Kidney capillary endothelial cell (primary cell): ENCODE measurements at regions not wholly inside any gene's neighbourhood (a gene's known extent, or its start where the extent isn't known, plus 50 kb on each side); places are given as distances from the start of the nearest gene placed in this dataset.
"Not testable (repeated sequence)": the region's sequence is repeated elsewhere in the genome, so short reads cannot be mapped to it uniquely, and the experiment has no call there.

Experiments used
- DNase-seq: peaks from one replicate; pipeline ENCODE4 v3.0.0-alpha.2; 2018; ENCODE audit warnings: low spot score

- DNase-seq, result no peak
Observed at GRCh38 chr18:34480162-34480700, 229.9 kb upstream of the DTNA start.

- DNase-seq, result no peak
Observed at GRCh38 chr18:34482204-34482603, 227.9 kb upstream of the DTNA start.

GRCh38 chr18:34483198-34483597 is 226.9 kb upstream of the DTNA start:
- no peak for DNase-seq

GRCh38 chr18:34491719-34492118 is 218.4 kb upstream of the DTNA start:
- no peak for DNase-seq

DNA sequence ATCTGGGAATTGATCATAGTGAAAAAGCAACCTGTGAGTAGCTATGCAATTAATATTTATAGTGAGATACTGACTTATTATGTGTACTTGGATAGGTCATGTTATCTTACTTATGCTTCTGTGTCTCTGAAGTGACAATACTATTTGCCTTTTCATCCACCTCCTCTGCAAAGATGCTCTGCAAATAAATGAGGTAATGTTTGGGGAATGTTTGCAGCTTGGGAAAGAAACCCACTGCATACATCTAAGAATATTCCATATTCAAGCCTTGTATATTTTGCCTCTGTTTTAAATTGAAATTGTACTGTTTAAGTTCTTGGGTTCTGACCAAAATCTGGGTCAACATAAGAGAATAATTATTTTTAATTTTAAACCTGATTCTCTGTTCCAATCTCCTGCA is 217.4 kb upstream of the DTNA start:
- no peak for DNase-seq

GRCh38 chr18:34493099-34493544 is 217.0 kb upstream of the DTNA start:
- peak; percentile 85 for DNase-seq

- DNase-seq, result peak; percentile 40
Observed at GRCh38 chr18:34493566-34494358, 216.3 kb upstream of the DTNA start.

DNA sequence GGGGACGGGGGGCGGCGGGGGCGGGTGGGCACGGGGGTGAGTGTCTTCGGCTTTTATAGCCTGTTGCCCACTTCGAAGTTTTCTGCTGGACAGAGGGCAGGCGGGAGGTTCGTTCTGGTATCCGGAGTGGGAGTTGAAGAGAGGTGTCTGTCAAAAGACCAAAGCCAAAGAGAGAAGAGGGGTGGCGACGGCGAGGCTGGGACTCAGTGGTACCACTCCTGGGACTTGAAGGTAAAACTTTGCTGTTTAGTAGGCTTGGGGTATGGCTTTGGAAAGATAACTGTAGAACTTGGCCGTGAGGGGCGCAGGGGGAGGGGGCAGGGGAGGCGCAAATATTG is 215.8 kb upstream of the DTNA start:
- DNase-seq, result no peak

GRCh38 chr18:34495506-34495905 is 214.6 kb upstream of the DTNA start:
- DNase-seq, result no peak

- no peak for DNase-seq
Observed at GRCh38 chr18:34501553-34501952, 208.5 kb upstream of the DTNA start.

DNA sequence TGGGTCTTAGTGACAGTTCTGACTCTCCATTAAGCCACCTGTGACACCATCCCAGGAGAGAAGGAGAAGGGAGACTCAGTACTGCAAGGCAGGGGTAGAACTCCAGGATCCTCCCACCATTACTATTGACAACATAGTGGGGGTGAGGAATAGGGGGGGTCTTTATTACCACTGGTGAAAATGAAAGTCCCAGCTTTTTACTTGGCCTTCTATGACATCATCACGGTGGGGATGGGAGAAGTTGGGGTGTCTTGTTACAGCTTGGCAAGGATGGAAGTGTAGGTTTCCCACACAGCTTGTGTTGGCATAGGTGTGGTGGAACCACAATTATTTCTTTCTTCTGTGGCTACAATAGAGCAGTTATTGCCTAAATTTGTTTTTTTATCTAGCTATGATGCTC is 203.9 kb upstream of the DTNA start:
- DNase-seq, result no peak

DNA sequence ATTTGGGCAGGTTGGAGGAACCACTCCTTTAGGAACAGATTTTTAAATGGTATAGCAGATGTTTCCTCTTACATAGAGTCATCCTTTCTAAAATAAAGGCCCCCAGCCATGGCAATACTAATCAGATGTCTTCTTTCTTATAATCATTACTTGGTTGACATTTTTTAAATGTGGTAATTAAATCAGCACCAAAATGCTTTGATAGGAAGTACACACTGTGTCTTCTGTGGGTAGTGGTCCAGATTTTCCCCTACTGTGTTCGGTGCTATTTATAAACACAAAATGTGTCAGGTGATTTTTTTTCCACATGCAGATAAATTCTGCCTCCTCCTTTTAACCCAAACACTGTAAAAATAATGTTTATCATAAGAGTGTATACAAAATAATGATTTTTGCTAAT is 200.9 kb upstream of the DTNA start:
- DNase-seq, result no peak

- no peak for DNase-seq
Observed at GRCh38 chr18:34509879-34510586, 200.1 kb upstream of the DTNA start.

DNA sequence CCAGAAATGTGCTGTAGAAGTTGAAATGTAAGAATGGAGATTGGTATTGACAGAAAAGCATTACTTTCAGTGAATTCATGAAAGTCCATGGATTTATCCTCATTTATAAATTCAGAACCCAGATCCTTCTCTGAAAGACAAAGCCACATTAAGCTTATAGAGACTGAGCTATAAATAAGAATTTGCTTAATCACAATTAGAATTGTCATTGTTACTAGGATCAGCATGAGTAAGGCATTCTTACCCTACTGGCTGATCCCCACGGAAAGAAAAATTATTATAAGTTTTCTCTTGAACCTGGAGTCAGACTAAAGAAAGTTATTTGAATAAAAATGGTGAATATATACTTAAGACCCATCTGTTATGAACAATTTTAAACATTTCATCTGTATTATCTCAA is 199.2 kb upstream of the DTNA start:
- no peak for DNase-seq

GRCh38 chr18:34511435-34511834 is 198.7 kb upstream of the DTNA start:
- DNase-seq, result no peak

DNA sequence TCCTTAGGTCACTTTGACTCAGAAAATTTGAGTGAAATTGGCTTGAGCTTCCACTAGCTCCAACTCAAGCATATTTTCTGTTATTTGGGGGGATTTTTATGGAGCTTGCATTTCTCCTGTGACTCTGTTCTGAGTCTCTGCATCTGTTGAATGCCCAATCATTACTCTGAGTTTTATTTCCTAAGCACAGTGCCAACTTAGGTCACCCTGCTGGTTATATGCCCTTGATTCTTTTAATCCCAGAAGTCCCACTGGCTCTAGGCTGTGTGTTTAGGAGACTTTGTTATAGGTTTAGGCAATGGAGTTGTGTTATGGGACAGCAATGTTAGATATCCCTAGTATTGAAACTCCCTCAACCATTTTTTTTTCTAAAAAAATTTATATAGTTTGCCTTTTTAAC is 198.2 kb upstream of the DTNA start:
- DNase-seq, result no peak

DNA sequence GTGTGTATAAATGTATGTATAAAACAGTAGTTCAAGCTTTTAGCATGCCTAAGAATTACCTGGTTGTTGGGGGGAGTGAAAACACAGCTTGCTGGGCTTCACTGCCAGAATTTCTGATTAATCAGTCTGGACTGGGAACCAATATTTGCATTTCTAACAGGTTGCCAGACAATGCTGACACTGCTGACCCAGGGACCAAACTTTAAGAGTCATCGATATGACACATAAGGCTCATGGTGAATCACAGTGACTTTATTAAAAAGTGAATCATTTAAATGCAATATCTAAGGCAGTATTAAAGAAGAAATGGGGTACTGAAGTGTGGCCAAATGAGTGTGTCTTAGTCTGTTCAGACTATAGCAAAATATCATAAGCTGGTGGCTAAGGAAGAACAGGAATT is 195.9 kb upstream of the DTNA start:
- no peak for DNase-seq

- no peak for DNase-seq
Observed at GRCh38 chr18:34514957-34515356, 195.1 kb upstream of the DTNA start.

GRCh38 chr18:34516355-34516754 is 193.7 kb upstream of the DTNA start:
- not testable (repeated sequence) for DNase-seq

DNA sequence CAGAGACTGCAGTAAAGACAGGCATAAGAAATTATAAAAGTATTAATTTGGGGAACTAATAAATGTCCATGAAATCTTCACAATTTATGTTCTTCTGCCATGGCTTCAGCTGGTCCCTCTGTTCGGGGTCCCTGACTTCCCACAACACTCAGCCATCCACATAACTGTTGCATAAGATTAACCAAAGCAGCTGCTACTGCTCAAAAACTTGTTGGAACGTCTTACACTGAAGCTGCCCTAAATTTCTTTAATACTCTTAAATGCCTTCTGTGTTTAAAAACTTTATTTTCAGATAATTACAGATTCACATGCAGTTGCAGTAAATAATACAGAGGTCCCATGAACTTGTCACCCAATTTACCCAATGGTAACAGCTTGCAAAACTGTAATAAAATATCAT is 193.1 kb upstream of the DTNA start:
- not testable (repeated sequence) for DNase-seq

DNA sequence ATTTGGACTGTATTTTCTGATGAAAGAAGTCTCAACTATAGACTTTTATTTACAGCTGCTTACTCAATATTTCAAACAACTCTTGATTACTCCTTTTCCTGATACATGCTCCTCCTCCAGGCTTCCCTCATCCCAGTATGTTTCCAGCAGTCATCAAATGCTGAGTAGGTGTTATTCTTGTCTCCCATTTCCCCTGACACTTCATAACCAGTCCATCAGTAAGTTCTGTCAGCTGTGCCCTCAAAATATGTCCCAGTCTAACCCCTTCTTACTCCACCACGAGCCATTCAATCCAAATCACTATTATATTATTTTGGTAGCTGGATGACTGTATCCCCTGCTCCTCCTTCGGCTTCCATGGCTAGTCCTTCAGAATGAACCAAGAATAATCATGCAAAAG is 189.1 kb upstream of the DTNA start:
- DNase-seq, result no peak

DNA sequence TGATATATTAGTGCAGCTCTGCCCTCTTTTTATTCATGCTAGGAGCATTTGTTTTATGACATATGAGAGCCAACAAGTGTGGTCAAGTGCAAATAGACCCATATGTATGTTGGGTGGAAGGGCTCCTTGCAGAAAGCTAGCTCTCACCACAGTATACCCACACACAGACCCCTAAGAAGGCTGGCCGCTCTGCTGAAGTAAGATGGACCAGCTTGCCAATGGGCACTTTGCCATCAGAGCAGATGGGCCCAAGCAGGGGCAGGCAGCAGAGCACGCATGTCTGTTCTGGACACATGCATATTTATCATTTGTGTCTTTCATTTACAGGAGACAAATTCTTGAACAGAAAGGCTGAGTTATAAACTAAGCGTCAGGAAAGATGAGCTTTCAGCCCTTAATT is 187.5 kb upstream of the DTNA start:
- DNase-seq, result no peak

DNA sequence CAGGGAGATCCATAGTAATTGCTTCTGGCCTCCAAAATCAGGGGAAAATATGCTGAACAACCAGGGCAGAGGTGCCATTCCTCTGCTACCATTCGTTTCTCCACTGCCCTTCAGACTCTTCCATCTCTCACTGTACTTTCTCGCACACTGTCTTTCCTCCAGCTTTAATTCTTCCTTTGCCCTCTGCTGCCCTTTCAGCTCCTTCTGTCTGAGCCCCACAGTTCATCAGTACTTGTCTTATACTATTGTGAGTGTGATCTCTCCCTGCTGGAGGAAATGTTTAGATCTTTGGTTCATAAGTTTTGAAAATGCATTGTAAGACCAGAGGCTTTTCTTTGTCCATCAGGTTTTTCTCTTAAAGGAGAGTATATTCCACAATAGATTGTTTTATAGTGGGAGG is 184.9 kb upstream of the DTNA start:
- no peak for DNase-seq

GRCh38 chr18:34528177-34528576 is 181.9 kb upstream of the DTNA start:
- no peak for DNase-seq
